Gastroesophageal sphincter (tissue), 3 donors: ENCODE measurements at regions not wholly inside any gene's neighbourhood (a gene's known extent, or its start where the extent isn't known, plus 50 kb on each side); places are given as distances from the start of the nearest gene placed in this dataset.

Experiments used
- CTCF ChIP-seq, 4 experiments: fragments of 200-600 bp in 2 of 4; fragments of 450-650 bp in 2 of 4; sonication (generic) in 1 of 4; IDR thresholded peaks; one replicate each; pipeline ENCODE4 v1.5.1; 2017 to 2019; ENCODE audit warnings: antibody characterized with exemption in 4 of 4, mild to moderate bottlenecking in 2 of 4, moderate library complexity in 2 of 4
- EP300 ChIP-seq: sonication (generic); formaldehyde crosslinking; IDR thresholded peaks from one replicate; pipeline ENCODE4 v1.6.1; 2017; ENCODE audit warnings: antibody characterized with exemption, mild to moderate bottlenecking
- POLR2A ChIP-seq, 2 donors: fragments of 450-650 bp; IDR thresholded peaks; one replicate each; pipeline ENCODE4 v1.6.1; 2017; ENCODE audit warnings: antibody characterized with exemption in 2 of 2, mild to moderate bottlenecking in 2 of 2, moderate library complexity in 1 of 2
- POLR2AphosphoS5 ChIP-seq: sonication (generic); formaldehyde crosslinking; IDR thresholded peaks from one replicate; pipeline ENCODE4 v1.6.1; 2017; ENCODE audit warnings: antibody characterized with exemption

GRCh38 chr7:46133072-46133471, 212.0 kb upstream of the IGFBP3 start:
- no peak for TF ChIP-seq CTCF (IDR thresholded peaks at IDR 0.05)
- no peak for TF ChIP-seq POLR2A (IDR thresholded peaks at IDR 0.05)
- no peak for TF ChIP-seq POLR2AphosphoS5
- TF ChIP-seq EP300: no peak
